ENCODE measurements at regions not wholly inside any gene's neighbourhood (a gene's known extent, or its start where the extent isn't known, plus 50 kb on each side); places are given as distances from the start of the nearest gene placed in this dataset.

DNA sequence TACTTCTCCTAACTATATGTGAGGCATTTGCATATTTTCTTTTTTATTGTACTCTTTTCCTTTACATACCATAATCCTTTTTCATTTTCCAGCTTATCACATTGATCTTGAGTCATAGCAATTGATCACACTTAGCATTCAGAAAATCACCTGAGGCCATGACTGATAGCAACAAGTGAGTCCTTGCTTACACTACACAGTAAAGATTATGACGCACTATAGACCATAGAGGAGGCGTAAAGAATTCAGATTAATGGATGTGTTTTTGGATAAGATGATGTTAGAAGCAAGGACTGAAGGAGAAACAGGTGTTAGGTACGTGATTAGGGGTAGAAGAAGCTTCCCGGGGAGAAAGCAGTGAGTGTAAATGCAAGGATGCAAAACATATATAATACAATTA lies 637.7 kb downstream of the ETNK1 start (continued):
- no peak for TF ChIP-seq ZNF462 (CRISPR knock-in tag; IDR thresholded peaks at IDR 0.05)
- TF ChIP-seq JUNB (IDR thresholded peaks at IDR 0.05; ENCODE audit: unreplicated experiment): no peak
- TF ChIP-seq, protein P1, sequence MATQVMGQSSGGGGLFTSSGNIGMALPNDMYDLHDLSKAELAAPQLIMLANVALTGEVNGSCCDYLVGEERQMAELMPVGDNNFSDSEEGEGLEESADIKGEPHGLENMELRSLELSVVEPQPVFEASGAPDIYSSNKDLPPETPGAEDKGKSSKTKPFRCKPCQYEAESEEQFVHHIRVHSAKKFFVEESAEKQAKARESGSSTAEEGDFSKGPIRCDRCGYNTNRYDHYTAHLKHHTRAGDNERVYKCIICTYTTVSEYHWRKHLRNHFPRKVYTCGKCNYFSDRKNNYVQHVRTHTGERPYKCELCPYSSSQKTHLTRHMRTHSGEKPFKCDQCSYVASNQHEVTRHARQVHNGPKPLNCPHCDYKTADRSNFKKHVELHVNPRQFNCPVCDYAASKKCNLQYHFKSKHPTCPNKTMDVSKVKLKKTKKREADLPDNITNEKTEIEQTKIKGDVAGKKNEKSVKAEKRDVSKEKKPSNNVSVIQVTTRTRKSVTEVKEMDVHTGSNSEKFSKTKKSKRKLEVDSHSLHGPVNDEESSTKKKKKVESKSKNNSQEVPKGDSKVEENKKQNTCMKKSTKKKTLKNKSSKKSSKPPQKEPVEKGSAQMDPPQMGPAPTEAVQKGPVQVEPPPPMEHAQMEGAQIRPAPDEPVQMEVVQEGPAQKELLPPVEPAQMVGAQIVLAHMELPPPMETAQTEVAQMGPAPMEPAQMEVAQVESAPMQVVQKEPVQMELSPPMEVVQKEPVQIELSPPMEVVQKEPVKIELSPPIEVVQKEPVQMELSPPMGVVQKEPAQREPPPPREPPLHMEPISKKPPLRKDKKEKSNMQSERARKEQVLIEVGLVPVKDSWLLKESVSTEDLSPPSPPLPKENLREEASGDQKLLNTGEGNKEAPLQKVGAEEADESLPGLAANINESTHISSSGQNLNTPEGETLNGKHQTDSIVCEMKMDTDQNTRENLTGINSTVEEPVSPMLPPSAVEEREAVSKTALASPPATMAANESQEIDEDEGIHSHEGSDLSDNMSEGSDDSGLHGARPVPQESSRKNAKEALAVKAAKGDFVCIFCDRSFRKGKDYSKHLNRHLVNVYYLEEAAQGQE (IDR thresholded peaks at IDR 0.05; ENCODE audit: unreplicated experiment): no peak

GRCh38 chr12:23277831-23278230 lies 652.9 kb downstream of the ETNK1 start:
- Histone ChIP-seq H4K20me1 (replicated peaks; ENCODE audit: insufficient read depth) (no peaks in the 10 kb centered on the region), H3K4me1 (ENCODE audit: insufficient read depth) (no peaks in the 10 kb centered on the region), H3K9me2 (ENCODE audit: insufficient read depth) (no peaks in the 10 kb centered on the region), H3K27ac (ENCODE audit: low read depth) (no peak overlapping the region), H3F3A (replicated peaks; ENCODE audit: low read depth) (no peaks in the 10 kb centered on the region), H3K36me3 (ENCODE audit: insufficient read depth) (no peaks in the 10 kb centered on the region), H3K4me2 (no peak overlapping the region), H3K27me3 (ENCODE audit: insufficient read depth) (no peaks in the 10 kb centered on the region), H3K79me2 (replicated peaks; ENCODE audit: insufficient read depth) (no peaks in the 10 kb centered on the region), H2AFZ (no peak overlapping the region), H3K4me3 (no peak overlapping the region)
- ATAC-seq (no peak), DNase-seq (ENCODE audit: low spot score) (no peak)
- H3K9me3 Mint-ChIP-seq: peaks cover 3% of the 10 kb centered on the region; the same call in 1 of the 3 replicates
- H3K27ac Mint-ChIP-seq: no peak overlapping the region
- H3K27me3 Mint-ChIP-seq (ENCODE audit: insufficient read depth, low read depth, poor library complexity): no peaks in the 10 kb centered on the region
- no peaks in the 10 kb centered on the region for H3K36me3 Mint-ChIP-seq (ENCODE audit: low read depth)
- no peak overlapping the region for H3K4me3 Mint-ChIP-seq
- no peaks in the 10 kb centered on the region for H3K4me1 Mint-ChIP-seq
- no peak for TF ChIP-seq ZNF331 (CRISPR knock-in tag; IDR thresholded peaks at IDR 0.05; ENCODE audit: low read depth)
- no peak for TF ChIP-seq NANOG (IDR thresholded peaks at IDR 0.05; ENCODE audit: borderline replicate concordance)
- no peak for TF ChIP-seq ZNF114 (CRISPR knock-in tag; IDR thresholded peaks at IDR 0.05)
- TF ChIP-seq, protein P2, sequence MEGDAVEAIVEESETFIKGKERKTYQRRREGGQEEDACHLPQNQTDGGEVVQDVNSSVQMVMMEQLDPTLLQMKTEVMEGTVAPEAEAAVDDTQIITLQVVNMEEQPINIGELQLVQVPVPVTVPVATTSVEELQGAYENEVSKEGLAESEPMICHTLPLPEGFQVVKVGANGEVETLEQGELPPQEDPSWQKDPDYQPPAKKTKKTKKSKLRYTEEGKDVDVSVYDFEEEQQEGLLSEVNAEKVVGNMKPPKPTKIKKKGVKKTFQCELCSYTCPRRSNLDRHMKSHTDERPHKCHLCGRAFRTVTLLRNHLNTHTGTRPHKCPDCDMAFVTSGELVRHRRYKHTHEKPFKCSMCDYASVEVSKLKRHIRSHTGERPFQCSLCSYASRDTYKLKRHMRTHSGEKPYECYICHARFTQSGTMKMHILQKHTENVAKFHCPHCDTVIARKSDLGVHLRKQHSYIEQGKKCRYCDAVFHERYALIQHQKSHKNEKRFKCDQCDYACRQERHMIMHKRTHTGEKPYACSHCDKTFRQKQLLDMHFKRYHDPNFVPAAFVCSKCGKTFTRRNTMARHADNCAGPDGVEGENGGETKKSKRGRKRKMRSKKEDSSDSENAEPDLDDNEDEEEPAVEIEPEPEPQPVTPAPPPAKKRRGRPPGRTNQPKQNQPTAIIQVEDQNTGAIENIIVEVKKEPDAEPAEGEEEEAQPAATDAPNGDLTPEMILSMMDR (conservative IDR thresholded peaks at IDR 0.05; ENCODE audit: low read depth in 2 of 2): no peak
- no peak for TF ChIP-seq ETS1 (IDR thresholded peaks at IDR 0.05)
- TF ChIP-seq EZH2 (IDR thresholded peaks at IDR 0.05; ENCODE audit: low read depth, unreplicated experiment): no peak

Data from GM23338 (cell line).